ENCODE measurements at regions not wholly inside any gene's neighbourhood (a gene's known extent, or its start where the extent isn't known, plus 50 kb on each side); places are given as distances from the start of the nearest gene placed in this dataset.
A peak's percentile ranks its signal among the peaks of the same experiment; 100 is the strongest.

DNA sequence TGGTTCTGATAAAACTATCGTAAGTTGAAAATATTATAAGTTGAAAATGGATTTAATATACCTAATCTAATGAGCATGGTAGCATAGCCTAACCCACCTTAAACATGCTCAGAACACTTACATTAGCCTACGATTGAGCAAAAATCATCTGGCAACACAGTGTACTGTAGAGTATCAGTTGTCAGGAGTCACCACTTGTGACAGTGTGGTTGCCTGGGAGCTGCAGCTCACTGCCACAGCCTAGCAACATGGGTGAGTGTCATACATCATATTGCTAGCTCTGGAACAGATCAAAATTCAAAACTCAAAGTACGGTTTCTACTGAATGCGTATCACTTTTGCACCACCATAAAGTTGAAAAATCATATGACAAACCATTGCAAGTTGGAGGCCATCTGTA is 203.5 kb downstream of the ATXN7L3B start:
- TF ChIP-seq, protein P1, sequence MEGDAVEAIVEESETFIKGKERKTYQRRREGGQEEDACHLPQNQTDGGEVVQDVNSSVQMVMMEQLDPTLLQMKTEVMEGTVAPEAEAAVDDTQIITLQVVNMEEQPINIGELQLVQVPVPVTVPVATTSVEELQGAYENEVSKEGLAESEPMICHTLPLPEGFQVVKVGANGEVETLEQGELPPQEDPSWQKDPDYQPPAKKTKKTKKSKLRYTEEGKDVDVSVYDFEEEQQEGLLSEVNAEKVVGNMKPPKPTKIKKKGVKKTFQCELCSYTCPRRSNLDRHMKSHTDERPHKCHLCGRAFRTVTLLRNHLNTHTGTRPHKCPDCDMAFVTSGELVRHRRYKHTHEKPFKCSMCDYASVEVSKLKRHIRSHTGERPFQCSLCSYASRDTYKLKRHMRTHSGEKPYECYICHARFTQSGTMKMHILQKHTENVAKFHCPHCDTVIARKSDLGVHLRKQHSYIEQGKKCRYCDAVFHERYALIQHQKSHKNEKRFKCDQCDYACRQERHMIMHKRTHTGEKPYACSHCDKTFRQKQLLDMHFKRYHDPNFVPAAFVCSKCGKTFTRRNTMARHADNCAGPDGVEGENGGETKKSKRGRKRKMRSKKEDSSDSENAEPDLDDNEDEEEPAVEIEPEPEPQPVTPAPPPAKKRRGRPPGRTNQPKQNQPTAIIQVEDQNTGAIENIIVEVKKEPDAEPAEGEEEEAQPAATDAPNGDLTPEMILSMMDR (IDR thresholded peaks at IDR 0.05; ENCODE audit: unreplicated experiment) = no peak
- CTCF ChIA-PET = no interaction called here
- H3K9me3 Mint-ChIP-seq (ENCODE audit: low read depth, unreplicated experiment) = no peaks in the 10 kb centered on the region
- H3K36me3 Mint-ChIP-seq (ENCODE audit: insufficient read depth, unreplicated experiment) = no peaks in the 10 kb centered on the region
- no peaks in the 10 kb centered on the region for H3K4me1 Mint-ChIP-seq (ENCODE audit: low read depth, unreplicated experiment)
- intact Hi-C loops (cut with micrococcal nuclease; ENCODE audit: unreplicated experiment) = no loop called here
- no peak overlapping the region for H3K4me3 Mint-ChIP-seq (ENCODE audit: low read depth, unreplicated experiment)
- DNase-seq = no peak
- H3K27me3 Mint-ChIP-seq (ENCODE audit: unreplicated experiment) = no peaks in the 10 kb centered on the region
- BruUV-seq (replicated peaks) = no TSS peak
- no peak overlapping the region for H3K27ac Mint-ChIP-seq (ENCODE audit: unreplicated experiment)

DNA sequence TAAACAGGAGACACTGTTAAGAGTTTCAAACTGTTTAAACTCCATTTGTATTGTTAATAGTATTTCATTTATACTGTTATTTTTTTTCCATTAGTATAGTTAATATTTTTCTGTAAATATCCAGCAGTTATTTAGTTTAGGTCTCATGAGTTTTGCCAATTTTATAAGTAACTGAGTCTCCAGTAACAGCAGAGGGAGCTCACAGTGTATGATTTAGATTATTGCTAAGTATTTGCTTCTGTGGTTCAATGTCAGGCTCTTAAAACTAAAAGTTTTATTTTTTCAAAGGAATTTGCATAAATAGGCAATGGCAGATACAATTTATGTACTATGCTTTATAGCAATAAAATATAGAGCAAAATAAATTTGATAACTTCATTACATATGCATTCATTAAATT is 209.7 kb downstream of the ATXN7L3B start:
- TF ChIP-seq, protein P1 (IDR thresholded peaks at IDR 0.05; ENCODE audit: unreplicated experiment) = no peak
- H3K4me1 Mint-ChIP-seq (ENCODE audit: low read depth, unreplicated experiment) = no peaks in the 10 kb centered on the region
- CTCF ChIA-PET = interaction anchor here (1.0 kb wide), 1 partner anchor 15 kb away, joined by 4 read pairs; no protein-coding TSS in a partner anchor
- DNase-seq = peak; percentile 18
- H3K9me3 Mint-ChIP-seq (ENCODE audit: low read depth, unreplicated experiment) = no peaks in the 10 kb centered on the region
- no peaks in the 10 kb centered on the region for H3K27me3 Mint-ChIP-seq (ENCODE audit: unreplicated experiment)
- no TSS peak for BruUV-seq (replicated peaks)
- H3K27ac Mint-ChIP-seq (ENCODE audit: unreplicated experiment) = no peak overlapping the region
- H3K36me3 Mint-ChIP-seq (ENCODE audit: insufficient read depth, unreplicated experiment) = no peaks in the 10 kb centered on the region
- intact Hi-C loops (cut with micrococcal nuclease; ENCODE audit: unreplicated experiment) = loop anchor here (1.0 kb wide), 4 partner anchors 58 to 542 kb away; no protein-coding TSS in a partner anchor
- H3K4me3 Mint-ChIP-seq (ENCODE audit: low read depth, unreplicated experiment) = no peak overlapping the region

DNA sequence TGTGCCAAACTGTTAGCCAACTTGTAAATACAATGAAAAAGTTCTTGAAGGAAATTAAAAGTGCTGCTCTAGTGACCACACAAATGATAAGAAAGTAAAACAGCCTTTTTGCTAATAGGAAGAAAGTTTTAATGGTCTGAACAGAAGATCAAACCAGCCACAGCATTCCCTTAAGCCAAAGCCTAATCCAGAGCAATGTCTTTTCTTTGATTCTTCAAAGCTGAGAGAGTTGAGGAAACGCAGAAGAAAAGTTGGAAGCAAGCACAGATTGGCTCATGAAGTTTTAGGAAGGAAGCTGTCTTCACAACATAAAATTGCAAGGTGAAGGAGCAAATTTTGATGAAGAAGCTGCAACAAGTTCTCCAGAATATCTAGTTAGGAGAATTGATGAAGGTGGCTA is 213.8 kb downstream of the ATXN7L3B start:
- no peak overlapping the region for H3K4me3 Mint-ChIP-seq (ENCODE audit: low read depth, unreplicated experiment)
- CTCF ChIA-PET = no interaction called here
- H3K9me3 Mint-ChIP-seq (ENCODE audit: low read depth, unreplicated experiment) = no peaks in the 10 kb centered on the region
- H3K27me3 Mint-ChIP-seq (ENCODE audit: unreplicated experiment) = no peaks in the 10 kb centered on the region
- DNase-seq = no peak
- intact Hi-C loops (cut with micrococcal nuclease; ENCODE audit: unreplicated experiment) = no loop called here
- no peaks in the 10 kb centered on the region for H3K36me3 Mint-ChIP-seq (ENCODE audit: insufficient read depth, unreplicated experiment)
- no peaks in the 10 kb centered on the region for H3K4me1 Mint-ChIP-seq (ENCODE audit: low read depth, unreplicated experiment)
- no peak overlapping the region for H3K27ac Mint-ChIP-seq (ENCODE audit: unreplicated experiment)
- no TSS peak for BruUV-seq (replicated peaks)
- TF ChIP-seq, protein P1 (IDR thresholded peaks at IDR 0.05; ENCODE audit: unreplicated experiment) = no peak

DNA sequence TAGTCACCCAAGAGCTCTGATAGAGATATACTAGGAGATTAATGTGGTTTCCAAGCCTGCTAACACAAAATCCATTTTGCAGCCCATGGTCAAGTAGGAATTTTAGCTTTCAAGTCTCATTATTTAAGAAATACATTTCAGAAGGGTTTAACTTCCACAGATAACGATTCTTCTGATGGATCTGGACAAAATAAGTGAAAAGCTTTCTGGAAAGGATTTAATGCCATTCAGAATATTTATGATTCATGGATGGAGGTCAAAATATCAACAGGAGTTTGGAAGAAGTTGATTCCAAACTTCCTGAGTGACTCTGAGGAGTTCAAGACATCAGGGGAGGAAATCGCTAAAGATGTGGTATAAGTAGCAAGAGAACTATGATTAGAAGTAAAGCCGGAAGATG is 214.6 kb downstream of the ATXN7L3B start:
- DNase-seq = no peak
- Mint-ChIP-seq H3K36me3 (ENCODE audit: insufficient read depth, unreplicated experiment) (no peaks in the 10 kb centered on the region), H3K4me3 (ENCODE audit: low read depth, unreplicated experiment) (no peak overlapping the region), H3K27ac (ENCODE audit: unreplicated experiment) (no peak overlapping the region), H3K9me3 (ENCODE audit: low read depth, unreplicated experiment) (peaks cover 2% of the 10 kb centered on the region), H3K27me3 (ENCODE audit: unreplicated experiment) (no peaks in the 10 kb centered on the region), H3K4me1 (ENCODE audit: low read depth, unreplicated experiment) (no peaks in the 10 kb centered on the region)
- CTCF ChIA-PET = no interaction called here
- intact Hi-C loops (cut with micrococcal nuclease; ENCODE audit: unreplicated experiment) = no loop called here
- TF ChIP-seq, protein P1 (IDR thresholded peaks at IDR 0.05; ENCODE audit: unreplicated experiment) = no peak
- no TSS peak for BruUV-seq (replicated peaks)

Data from Calu3 (cell line).